Suprapubic skin (tissue), 4 donors: ENCODE measurements at regions not wholly inside any gene's neighbourhood (a gene's known extent, or its start where the extent isn't known, plus 50 kb on each side); places are given as distances from the start of the nearest gene placed in this dataset.

Experiments
- DNase-seq, 2 donors: peaks; one replicate each; pipeline ENCODE4 v3.0.0-alpha.2; 2019; ENCODE audit warnings: low spot score in 2 of 2
- H3K27ac ChIP-seq: fragments of 200-600 bp; sonication (generic); one replicate; pipeline ENCODE4 v1.5.1; 2019
- H3K27me3 ChIP-seq: fragments of 200-600 bp; sonication (generic); one replicate; pipeline ENCODE4 v1.5.1; 2019
- H3K36me3 ChIP-seq: fragments of 200-600 bp; sonication (generic); one replicate; pipeline ENCODE4 v1.5.1; 2019
- H3K4me1 ChIP-seq: fragments of 200-600 bp; sonication (generic); one replicate; pipeline ENCODE4 v1.5.1; 2019
- H3K4me3 ChIP-seq: fragments of 200-600 bp; sonication (generic); one replicate; pipeline ENCODE4 v1.5.1; 2019; ENCODE audit warnings: mild to moderate bottlenecking
- H3K9me3 ChIP-seq: fragments of 200-600 bp; sonication (generic); one replicate; pipeline ENCODE4 v1.5.1; 2019
- EP300 ChIP-seq: sonication (generic); formaldehyde crosslinking; IDR thresholded peaks from one replicate; pipeline ENCODE4 v1.6.1; 2017; ENCODE audit warnings: antibody characterized with exemption
- POLR2A ChIP-seq, 2 donors: fragments of 450-650 bp; IDR thresholded peaks; one replicate each; pipeline ENCODE4 v1.6.1; 2017; ENCODE audit warnings: antibody characterized with exemption in 2 of 2, mild to moderate bottlenecking in 2 of 2, moderate library complexity in 2 of 2
- POLR2AphosphoS5 ChIP-seq, 3 donors: sonication (generic); formaldehyde crosslinking; IDR thresholded peaks; one replicate each; pipeline ENCODE4 v1.6.1; 2017; ENCODE audit warnings: antibody characterized with exemption in 3 of 3
- WGBS: methylation state at CpG from one replicate; pipeline ENCODE4 v1.1.5; 2018; 5-methylcytosine and 5-hydroxymethylcytosine counted together
- TF ChIP-seq, protein P1 (sequence below), 2 donors: fragments of 200-600 bp in 1 of 2; fragments of 450-650 bp in 1 of 2; sonication (generic) in 1 of 2; IDR thresholded peaks; one replicate each; pipeline ENCODE4 v1.5.1; 2016 to 2019; ENCODE audit warnings: antibody characterized with exemption in 2 of 2, mild to moderate bottlenecking in 1 of 2, moderate library complexity in 1 of 2

DNA sequence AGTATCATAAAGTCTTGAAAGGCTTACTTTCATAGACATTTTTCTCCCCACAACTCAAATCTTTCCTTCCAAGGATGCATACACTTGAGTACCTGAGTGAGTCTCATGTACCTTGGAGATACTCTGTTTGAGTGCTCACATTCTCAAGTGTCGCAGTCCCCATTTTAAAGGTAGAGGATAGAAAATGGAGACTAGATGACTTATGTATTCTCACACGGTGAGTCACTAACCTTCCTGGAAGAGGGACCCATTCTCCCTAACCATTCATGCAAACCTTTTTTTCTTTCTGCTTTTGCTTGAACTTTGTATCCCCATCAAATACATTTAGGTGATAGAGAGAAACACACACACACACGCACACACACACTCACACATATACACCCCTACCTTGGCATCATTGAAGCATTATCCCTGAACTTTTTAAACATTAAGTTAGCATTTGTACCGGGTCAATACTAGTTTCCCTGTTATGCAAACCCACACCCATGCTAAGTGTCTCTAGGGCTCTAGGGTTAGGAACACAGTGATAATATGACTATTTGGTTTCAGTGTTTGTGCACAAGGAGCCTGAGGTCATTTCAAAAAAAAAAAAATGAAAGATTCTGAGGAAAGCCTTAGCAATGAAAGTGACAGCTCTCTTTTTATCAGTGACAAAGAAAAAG is 236.2 kb downstream of the IKZF2 start:
- Histone ChIP-seq H3K27me3 (no peaks in the 10 kb centered on the region), H3K4me1 (peaks cover 10% of the 10 kb centered on the region), H3K36me3 (no peaks in the 10 kb centered on the region), H3K27ac (no peak overlapping the region), H3K9me3 (no peaks in the 10 kb centered on the region), H3K4me3 (no peak overlapping the region)
- TF ChIP-seq POLR2A (IDR thresholded peaks at IDR 0.05) (no peak), POLR2AphosphoS5 (IDR thresholded peaks at IDR 0.05) (no peak), EP300 (no peak)
- TF ChIP-seq, protein P1, sequence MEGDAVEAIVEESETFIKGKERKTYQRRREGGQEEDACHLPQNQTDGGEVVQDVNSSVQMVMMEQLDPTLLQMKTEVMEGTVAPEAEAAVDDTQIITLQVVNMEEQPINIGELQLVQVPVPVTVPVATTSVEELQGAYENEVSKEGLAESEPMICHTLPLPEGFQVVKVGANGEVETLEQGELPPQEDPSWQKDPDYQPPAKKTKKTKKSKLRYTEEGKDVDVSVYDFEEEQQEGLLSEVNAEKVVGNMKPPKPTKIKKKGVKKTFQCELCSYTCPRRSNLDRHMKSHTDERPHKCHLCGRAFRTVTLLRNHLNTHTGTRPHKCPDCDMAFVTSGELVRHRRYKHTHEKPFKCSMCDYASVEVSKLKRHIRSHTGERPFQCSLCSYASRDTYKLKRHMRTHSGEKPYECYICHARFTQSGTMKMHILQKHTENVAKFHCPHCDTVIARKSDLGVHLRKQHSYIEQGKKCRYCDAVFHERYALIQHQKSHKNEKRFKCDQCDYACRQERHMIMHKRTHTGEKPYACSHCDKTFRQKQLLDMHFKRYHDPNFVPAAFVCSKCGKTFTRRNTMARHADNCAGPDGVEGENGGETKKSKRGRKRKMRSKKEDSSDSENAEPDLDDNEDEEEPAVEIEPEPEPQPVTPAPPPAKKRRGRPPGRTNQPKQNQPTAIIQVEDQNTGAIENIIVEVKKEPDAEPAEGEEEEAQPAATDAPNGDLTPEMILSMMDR (IDR thresholded peaks at IDR 0.05) = no peak
- DNase-seq = no peak
- WGBS = 87% methylated on average over 4 of the region's 4 CpGs

DNA sequence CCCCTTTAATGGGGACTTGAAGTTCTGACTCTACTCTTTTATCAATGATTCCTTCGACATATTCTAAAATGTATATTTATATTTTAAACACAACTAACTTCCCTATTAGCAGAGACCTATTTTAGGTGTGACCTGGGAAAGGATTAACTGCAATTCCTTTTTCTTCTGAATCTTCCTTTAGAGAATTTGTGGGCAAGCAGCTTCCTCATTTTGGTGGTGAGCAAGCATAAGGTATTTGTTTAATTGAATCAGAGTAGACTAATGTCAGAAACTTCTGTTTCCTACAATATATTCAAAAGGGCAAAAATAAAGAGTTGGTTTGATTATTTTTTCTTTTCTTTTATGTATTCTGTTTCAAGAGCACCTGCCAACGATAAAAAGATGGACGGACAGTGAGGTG is 237.0 kb downstream of the IKZF2 start:
- H3K4me3 ChIP-seq = no peak overlapping the region
- H3K9me3 ChIP-seq = no peaks in the 10 kb centered on the region
- 59% methylated on average over 3 of the region's 3 CpGs for WGBS
- peaks cover 10% of the 10 kb centered on the region for H3K4me1 ChIP-seq
- no peak for DNase-seq
- H3K36me3 ChIP-seq = no peaks in the 10 kb centered on the region
- H3K27me3 ChIP-seq = no peaks in the 10 kb centered on the region
- TF ChIP-seq, protein P1 (IDR thresholded peaks at IDR 0.05) = no peak
- TF ChIP-seq EP300 = no peak
- TF ChIP-seq POLR2A (IDR thresholded peaks at IDR 0.05) = no peak
- TF ChIP-seq POLR2AphosphoS5 (IDR thresholded peaks at IDR 0.05) = no peak
- no peak overlapping the region for H3K27ac ChIP-seq

DNA sequence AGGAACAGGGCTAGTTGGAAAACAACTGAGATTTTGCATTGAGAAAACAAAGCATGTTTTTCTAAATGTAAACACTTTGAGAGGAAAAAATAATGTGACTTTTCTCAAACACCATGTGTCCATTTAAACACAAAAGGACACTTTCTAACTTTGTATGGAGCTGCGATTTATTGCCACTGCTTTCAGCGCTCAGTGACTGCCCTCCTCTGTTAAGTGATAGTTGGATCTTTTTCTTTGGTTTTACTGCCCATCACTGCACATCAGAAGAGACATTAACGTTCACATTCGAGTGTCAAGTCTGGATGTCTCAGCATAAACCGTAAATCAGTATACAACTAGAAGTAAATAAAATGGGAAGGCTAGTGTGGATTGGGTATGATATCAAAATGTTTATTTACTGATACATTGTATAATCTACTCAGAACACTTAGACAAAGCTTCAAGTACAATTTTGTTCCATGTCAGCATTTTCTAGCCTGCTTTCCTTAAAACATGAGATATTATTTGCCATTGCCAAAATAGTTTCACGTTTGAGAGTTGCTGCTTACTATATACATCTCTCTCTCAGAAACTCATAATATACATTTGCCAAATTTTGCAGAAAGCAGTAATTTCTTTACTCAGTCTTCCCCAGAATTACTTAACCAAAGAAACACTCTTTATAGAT is 237.6 kb downstream of the IKZF2 start:
- no peaks in the 10 kb centered on the region for H3K9me3 ChIP-seq
- TF ChIP-seq, protein P1 (IDR thresholded peaks at IDR 0.05) = no peak
- TF ChIP-seq POLR2AphosphoS5 (IDR thresholded peaks at IDR 0.05) = no peak
- TF ChIP-seq POLR2A (IDR thresholded peaks at IDR 0.05) = no peak
- no peak for TF ChIP-seq EP300
- no peak overlapping the region for H3K4me3 ChIP-seq
- no peak for DNase-seq
- no peaks in the 10 kb centered on the region for H3K36me3 ChIP-seq
- 58% methylated on average over 6 of the region's 6 CpGs for WGBS
- no peak overlapping the region for H3K27ac ChIP-seq
- peaks cover 10% of the 10 kb centered on the region for H3K4me1 ChIP-seq
- H3K27me3 ChIP-seq = no peaks in the 10 kb centered on the region

DNA sequence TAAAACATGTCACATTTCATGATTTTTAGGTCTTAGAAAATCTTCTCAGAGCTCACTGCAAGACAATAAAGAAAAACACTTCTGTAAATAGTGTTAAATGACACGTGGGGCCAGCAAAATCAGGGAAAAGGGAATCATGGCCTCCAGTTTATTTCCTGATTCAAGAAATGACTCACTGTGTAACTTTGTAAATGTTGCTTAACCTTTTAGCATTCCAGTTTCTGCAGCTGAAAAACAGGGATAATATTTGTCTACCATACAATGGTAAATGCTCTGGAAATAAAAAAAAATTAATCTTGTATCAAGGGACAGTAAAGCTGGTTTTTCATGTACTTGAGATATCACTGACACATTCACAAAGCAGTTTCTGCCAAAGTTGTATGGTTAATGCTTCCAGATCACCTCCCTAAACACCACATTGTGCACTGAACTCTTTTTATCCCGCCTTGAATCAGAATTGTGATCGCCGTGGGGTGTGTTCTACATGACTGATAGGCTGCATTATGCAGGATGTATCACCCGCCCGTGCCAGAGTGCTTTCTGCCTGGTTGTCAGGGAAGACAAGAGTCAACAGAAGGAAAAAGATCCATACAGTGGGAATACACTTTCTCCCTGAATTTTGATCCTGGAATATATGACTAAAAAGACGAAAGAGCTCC is 238.8 kb downstream of the IKZF2 start:
- DNase-seq = no peak
- Histone ChIP-seq H3K4me1 (peaks cover 10% of the 10 kb centered on the region), H3K9me3 (no peaks in the 10 kb centered on the region), H3K36me3 (no peaks in the 10 kb centered on the region), H3K4me3 (no peak overlapping the region), H3K27ac (peak overlapping the region; percentile 24), H3K27me3 (no peaks in the 10 kb centered on the region)
- WGBS = 32% methylated on average over 7 of the region's 7 CpGs
- TF ChIP-seq, protein P1 (IDR thresholded peaks at IDR 0.05) = no peak
- no peak for TF ChIP-seq POLR2A (IDR thresholded peaks at IDR 0.05)
- TF ChIP-seq EP300 = no peak
- no peak for TF ChIP-seq POLR2AphosphoS5 (IDR thresholded peaks at IDR 0.05)

DNA sequence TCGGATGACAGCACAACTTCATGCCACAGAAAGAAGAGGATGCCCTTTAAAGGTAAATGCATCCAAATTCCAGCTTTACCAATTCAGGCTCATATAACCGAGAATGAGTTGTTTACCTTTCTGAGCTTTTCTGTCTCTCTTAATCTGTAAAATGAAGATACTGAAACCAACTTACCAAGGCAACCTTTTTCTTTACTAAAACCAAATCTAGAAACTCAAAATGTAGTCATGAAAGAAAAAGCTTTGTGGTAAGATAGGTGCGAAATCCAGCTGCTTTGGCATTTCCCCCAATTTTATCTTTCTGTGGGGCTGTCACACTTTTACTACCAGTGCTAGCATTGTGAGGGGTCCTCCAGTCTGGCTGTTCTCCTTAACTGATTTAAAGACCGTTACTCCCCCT is 240.4 kb downstream of the IKZF2 start:
- H3K27ac ChIP-seq = no peak overlapping the region

More for the DNA sequence above, 240.4 kb downstream of the IKZF2 start:
- 82% methylated on average over 4 of the region's 4 CpGs for WGBS
- H3K4me1 ChIP-seq = peaks cover 10% of the 10 kb centered on the region
- H3K27me3 ChIP-seq = no peaks in the 10 kb centered on the region
- no peak for DNase-seq
- TF ChIP-seq POLR2AphosphoS5 (IDR thresholded peaks at IDR 0.05) (no peak), POLR2A (IDR thresholded peaks at IDR 0.05) (no peak), EP300 (no peak)
- TF ChIP-seq, protein P1 (IDR thresholded peaks at IDR 0.05) = no peak
- H3K9me3 ChIP-seq = no peaks in the 10 kb centered on the region
- H3K4me3 ChIP-seq = no peak overlapping the region
- H3K36me3 ChIP-seq = no peaks in the 10 kb centered on the region
